Adrenal gland (tissue), 5 donors: ENCODE measurements at regions not wholly inside any gene's neighbourhood (a gene's known extent, or its start where the extent isn't known, plus 50 kb on each side); places are given as distances from the start of the nearest gene placed in this dataset.

Experiments used
- CTCF ChIP-seq, 6 experiments: fragments of 450-650 bp in 4 of 6; fragments of 200-600 bp in 2 of 6; sonication (generic) in 1 of 6; IDR thresholded peaks; 1 replicate in 5 of 6; 2 replicates in 1 of 6; pipeline versions ENCODE4 v1.5.1 to v1.8.0; 2016 to 2021; ENCODE audit warnings: antibody characterized with exemption in 6 of 6, mild to moderate bottlenecking in 2 of 6, moderate library complexity in 1 of 6
- POLR2A ChIP-seq, 2 donors: fragments of 450-650 bp; IDR thresholded peaks; one replicate each; pipeline ENCODE4 v1.6.1; 2017; ENCODE audit warnings: antibody characterized with exemption in 2 of 2, mild to moderate bottlenecking in 2 of 2, moderate library complexity in 1 of 2
- donor health status: DM: no; HTN: no; CAD: no.

- TF ChIP-seq CTCF (IDR thresholded peaks at IDR 0.05): no peak
- TF ChIP-seq POLR2A (IDR thresholded peaks at IDR 0.05): no peak
Measured at GRCh38 chrX:6464726-6465125, 70.2 kb downstream of the VCX3A start.
